IPS-11a (cell line): ENCODE measurements at regions not wholly inside any gene's neighbourhood (a gene's known extent, or its start where the extent isn't known, plus 50 kb on each side); places are given as distances from the start of the nearest gene placed in this dataset.
"Not testable (repeated sequence)": the region's sequence is repeated elsewhere in the genome, so short reads cannot be mapped to it uniquely, and the experiment has no call there.

Experiments used
- H3K4me3 ChIP-seq: one replicate; pipeline ENCODE4 v1.5.1; 2013; ENCODE audit warnings: low read depth, low read length, control low read depth

DNA sequence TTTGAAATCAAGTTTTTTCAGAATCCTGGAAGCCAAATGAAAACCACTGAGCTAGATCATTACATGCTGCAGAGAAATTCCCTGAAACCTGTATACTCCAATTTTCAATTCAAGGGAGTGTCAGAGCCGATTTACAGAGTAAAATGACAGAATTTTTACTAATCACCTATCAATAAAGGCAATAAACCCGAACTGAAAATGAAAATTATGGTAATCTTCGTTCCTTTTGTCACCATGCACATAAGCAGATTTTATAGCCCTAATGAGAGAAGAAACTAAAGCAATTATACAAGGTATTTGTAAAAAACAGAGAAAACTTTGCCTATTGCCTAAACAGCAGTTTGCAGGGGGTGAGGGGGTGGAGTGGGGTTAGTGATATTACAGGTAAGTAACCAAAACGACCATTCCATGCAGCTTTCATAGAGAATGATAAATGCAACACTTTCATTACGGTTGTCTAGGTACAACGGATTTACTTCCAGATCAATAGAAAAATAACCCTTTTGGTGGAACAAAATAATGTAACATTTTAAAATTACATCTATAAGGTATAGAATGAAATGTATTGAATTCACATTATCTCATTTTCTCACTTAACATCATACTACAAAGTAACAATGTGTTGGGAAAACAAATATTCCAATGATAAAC, 115.2 kb upstream of the BEND6 start:
- no peak overlapping the region for H3K4me3 ChIP-seq

GRCh38 chr6:56838965-56839364, 115.9 kb upstream of the BEND6 start:
- H3K4me3 ChIP-seq: no peak overlapping the region

DNA sequence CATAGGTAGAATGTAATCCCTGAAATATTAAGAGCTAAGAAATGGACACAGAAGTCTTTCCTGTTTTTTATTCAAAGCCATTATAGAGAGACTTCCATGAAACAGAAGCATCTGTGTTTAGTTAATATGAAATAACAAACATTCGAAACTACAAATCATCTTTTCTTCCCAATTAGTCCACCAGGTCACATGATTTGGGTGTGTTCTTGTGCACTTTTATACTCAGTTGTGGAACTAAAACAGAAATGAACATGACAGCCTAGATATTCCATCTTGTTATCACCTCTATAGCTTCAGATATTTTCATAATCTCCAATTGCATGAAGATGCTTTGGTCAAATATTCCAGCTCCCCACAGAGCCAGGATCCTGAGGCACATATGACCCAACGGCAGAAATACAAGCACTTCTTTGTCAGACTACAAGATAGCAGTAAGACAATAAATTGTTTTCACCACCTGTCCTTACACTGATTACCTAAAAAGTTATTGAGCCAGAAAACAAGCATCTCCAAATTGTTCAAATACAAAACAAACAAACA, 116.8 kb upstream of the BEND6 start:
- H3K4me3 ChIP-seq: no peak overlapping the region

DNA sequence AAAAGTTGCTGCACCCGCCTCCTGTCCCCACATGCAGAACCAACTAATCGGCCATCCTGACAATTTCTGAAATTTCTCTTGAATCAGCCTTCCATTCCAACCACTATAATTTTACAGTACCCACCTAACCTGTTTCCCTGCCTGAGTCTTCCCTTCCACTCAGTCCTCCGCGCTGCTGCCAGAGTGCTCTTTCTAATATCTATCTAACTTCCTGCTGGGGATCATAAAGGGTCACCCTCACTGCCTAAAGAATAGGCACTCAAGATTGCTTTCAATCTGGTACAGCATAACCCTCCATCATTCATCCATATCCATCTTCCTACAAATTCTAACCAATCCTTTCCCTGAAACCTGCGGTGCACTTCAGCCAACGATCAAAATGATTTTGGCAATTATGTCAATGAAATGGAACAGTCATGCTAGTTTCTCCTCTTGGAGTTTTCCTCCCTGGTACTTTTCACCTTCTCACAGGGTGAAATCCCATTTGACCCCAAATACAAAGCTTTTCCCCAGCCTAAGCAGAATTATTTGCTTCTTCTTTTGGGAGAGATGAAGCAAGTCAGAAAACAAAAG, 117.5 kb upstream of the BEND6 start:
- H3K4me3 ChIP-seq: no peak overlapping the region

DNA sequence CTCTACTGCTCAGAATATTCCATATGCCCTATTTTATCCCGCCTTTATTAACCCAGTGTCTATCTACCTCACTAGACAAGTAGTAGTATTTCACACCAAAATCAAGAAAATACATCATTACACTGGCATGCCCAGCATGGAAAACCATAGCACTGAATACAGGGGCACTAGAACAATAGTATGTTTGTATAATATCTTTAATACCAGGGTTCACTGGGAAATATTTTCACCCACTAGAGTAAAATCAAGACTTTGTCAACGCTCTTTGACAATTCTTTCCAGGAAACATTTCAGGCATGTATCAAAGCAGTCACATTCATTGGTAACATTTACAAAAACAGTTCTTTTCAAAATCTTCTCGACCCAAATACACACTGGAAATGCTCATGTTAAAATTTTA, 119.3 kb upstream of the BEND6 start:
- H3K4me3 ChIP-seq: no peak overlapping the region

GRCh38 chr6:56833873-56834272, 121.0 kb upstream of the BEND6 start:
- no peak overlapping the region for H3K4me3 ChIP-seq

DNA sequence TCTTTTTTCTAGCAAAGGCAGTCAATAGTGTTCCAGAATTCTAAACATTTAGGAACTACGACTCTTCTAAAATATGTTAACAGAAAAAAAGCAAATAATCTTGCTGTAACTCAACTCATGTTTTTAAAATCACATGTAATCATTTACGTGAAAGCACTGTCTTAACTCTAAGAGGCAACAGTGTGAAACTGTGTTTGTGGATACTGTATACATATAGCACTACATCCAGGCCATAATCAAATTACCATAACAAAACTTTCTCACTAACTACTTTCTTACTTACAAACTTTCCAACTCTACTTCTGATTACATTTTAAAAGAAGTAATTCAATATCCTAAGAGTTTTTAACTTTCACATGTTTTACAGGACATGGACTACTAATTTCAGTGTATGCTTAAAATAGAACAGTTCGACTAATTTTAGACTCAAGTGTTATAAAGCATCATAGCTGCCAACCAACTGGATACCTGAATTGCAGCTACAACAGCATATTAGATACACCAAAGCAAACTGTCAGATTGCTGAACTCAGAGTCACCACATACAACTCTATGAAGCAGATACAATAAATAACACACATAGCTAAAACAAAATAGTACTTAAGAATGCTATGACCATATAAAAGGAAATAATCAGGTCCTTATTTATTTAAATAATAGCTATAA, 121.6 kb upstream of the BEND6 start:
- H3K4me3 ChIP-seq: no peak overlapping the region

DNA sequence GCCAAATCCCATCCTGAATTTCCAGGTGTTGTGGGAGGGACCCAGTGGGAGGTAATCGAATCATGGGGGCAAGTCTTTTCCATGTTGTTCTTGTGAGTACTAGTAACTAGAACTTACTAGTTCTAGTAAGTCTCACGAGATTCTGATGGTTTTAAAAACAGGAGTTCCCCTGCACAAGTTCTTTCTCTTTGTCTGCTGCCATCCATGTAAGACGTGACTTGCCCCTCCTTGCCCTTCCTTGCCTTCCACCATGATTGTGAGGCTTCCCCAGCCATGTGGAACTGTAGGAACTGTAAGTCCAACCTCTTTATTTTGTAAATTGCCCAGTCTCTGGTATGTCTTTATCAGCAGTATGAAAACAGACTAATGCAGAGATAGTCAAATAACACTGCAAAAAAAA, 122.7 kb upstream of the BEND6 start:
- no peak overlapping the region for H3K4me3 ChIP-seq

- H3K4me3 ChIP-seq: no peak overlapping the region
Measured at GRCh38 chr6:56831334-56831733, 123.6 kb upstream of the BEND6 start.

GRCh38 chr6:56827908-56828649, 126.8 kb upstream of the BEND6 start:
- H3K4me3 ChIP-seq: no peak overlapping the region

- H3K4me3 ChIP-seq: not testable (repeated sequence)
Measured at GRCh38 chr6:56824431-56824830, 130.5 kb upstream of the BEND6 start.

DNA sequence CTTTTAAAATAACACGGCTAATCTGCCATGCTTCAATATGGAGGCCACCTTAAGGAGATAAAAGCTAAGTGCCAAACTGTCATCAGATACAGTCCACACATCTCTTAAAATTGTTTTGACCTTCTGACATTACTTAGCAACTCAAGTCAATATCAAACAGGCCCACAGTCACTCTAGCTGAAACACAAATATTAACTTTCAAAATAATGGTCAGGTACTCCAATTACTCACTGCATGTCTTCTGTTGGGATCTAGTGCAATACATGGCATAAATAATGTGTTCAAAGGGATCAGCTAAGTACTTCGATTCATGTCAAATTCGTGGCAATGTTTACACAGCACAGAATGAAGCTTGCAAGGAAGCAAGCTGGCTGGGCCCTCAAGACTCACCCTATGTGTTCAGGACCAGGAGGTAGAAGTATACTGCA, 133.9 kb upstream of the BEND6 start:
- no peak overlapping the region for H3K4me3 ChIP-seq

DNA sequence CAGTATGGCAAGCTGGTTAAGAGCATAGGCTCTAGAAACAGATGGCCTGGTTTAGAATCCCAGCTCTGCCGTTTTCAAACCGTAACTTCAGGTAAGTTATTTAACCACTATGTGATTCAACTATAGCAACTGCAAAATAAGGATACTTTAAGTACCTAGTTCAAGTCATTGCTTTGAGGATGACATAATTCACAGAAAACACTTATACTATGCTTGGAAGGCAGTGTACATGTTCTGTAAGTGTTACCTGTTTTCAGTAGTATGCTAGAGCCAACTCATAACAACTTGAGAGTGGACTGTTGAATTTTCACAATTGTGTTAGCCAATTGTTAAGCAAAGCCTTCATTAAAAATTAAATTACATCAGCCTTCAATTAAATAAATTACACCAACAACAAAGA, 134.8 kb upstream of the BEND6 start:
- H3K4me3 ChIP-seq: no peak overlapping the region

- no peak overlapping the region for H3K4me3 ChIP-seq
Measured at GRCh38 chr6:56819604-56820003, 135.3 kb upstream of the BEND6 start.

- no peak overlapping the region for H3K4me3 ChIP-seq
Measured at GRCh38 chr6:56816370-56816769, 138.5 kb upstream of the BEND6 start.

DNA sequence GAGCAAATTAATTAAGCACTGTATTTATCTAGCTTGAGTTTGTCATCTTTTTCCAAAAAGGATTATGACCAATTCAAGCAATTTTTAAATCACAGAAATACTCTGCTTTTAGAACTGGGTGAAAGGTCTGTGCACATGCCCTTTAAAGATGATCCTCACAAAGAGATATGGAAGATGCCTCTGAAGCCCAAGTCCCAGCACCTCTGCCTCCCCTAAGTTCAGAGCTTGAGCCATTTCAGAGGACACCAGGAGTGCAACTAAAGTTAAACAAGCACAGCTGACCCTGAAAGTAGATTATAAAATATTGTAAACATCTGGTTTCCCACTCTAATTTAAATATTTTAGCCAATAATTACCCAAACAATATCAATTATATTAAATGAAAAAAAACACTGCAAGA, 139.5 kb upstream of the BEND6 start:
- H3K4me3 ChIP-seq: no peak overlapping the region

GRCh38 chr6:56814802-56815201, 140.1 kb upstream of the BEND6 start:
- no peak overlapping the region for H3K4me3 ChIP-seq

- H3K4me3 ChIP-seq: no peak overlapping the region
Measured at GRCh38 chr6:56814308-56814707, 140.6 kb upstream of the BEND6 start.

GRCh38 chr6:56812851-56813250, 142.1 kb upstream of the BEND6 start:
- not testable (repeated sequence) for H3K4me3 ChIP-seq

DNA sequence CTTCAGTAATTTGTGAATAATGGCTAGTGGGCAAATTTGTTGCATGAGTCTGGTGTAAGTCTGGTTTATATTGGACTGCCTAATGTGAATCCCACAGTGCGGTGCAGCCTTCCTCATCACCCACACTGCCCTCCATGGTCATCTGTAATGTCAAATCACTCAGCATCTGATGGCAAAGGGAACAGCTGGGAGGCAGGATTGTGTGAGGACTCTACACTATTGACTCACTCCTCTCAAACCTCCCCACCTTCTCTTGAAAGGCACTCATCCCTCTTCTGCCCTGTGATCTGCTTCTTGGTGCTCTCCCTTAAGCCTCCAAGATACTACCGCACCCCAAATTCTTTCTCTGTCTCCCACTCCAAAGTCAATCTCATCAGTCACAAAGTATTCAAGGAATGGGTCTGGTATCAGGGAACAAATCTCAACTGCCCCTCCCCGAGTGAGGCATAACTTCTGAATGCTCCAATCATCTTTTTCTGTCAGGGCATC, 146.0 kb upstream of the BEND6 start:
- H3K4me3 ChIP-seq: no peak overlapping the region

DNA sequence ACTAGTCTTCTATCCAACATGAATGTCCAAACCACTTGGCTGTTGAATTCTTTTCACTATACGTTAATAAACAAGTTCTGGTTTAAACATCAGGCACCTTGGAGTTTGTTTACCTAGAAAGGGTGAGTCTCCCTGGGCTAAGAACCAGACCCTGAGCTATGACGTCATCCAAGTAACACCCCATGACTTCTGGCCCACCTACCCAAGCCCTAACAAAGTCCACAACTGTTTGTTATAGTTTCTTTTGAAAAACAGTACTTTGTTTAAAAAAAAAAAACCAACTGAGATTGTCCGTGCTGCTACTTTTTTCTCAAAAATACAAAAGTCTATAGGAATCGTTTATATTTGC, 146.9 kb upstream of the BEND6 start:
- H3K4me3 ChIP-seq: no peak overlapping the region
